ENCODE measurements at regions not wholly inside any gene's neighbourhood (a gene's known extent, or its start where the extent isn't known, plus 50 kb on each side); places are given as distances from the start of the nearest gene placed in this dataset.

DNA sequence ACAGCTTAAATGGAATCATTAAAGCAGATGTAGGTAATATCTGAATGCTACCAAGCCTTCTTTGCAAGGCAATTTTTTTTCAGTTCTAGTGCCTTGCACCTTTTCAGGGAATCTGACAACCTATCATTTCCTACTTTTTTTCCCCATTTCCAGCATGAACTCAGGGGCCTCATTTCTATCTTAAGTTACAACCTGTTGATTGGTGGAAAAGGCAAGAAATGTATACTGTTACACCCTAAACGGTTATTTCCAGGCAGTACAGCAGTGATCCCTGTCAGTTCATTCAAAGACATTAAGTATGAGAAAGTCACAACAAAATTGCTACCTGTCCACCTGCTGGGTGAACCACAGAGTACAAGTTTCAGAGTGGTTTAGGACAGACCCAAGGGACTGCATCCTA is 171.2 kb upstream of the PIK3C3 start:
- H3K9me3 ChIP-seq (ENCODE audit: control insufficient read depth, insufficient read depth, low read length): no peaks in the 10 kb centered on the region
- H3K27me3 ChIP-seq (ENCODE audit: control insufficient read depth, insufficient read depth, low read length): no peaks in the 10 kb centered on the region
- H3K36me3 ChIP-seq (ENCODE audit: control insufficient read depth, insufficient read depth, low read length): no peaks in the 10 kb centered on the region
- WGBS (ENCODE audit: insufficient coverage, insufficient read length): no CpG with 5 or more reads among the region's 1 CpG
- H3K4me1 ChIP-seq (ENCODE audit: control insufficient read depth, insufficient read depth, low read length): no peaks in the 10 kb centered on the region
- H3K27ac ChIP-seq (ENCODE audit: low read length): no peak overlapping the region
- H3K4me3 ChIP-seq (ENCODE audit: low read length): no peak overlapping the region
- DNase-seq (ENCODE audit: low read depth, low spot score): no peak

GRCh38 chr18:41783065-41783818 is 171.8 kb upstream of the PIK3C3 start:
- Histone ChIP-seq H3K4me3 (ENCODE audit: low read length) (no peak overlapping the region), H3K9me3 (ENCODE audit: control insufficient read depth, insufficient read depth, low read length) (no peaks in the 10 kb centered on the region), H3K36me3 (ENCODE audit: control insufficient read depth, insufficient read depth, low read length) (no peaks in the 10 kb centered on the region), H3K4me1 (ENCODE audit: control insufficient read depth, insufficient read depth, low read length) (no peaks in the 10 kb centered on the region), H3K27ac (ENCODE audit: low read length) (no peak overlapping the region), H3K27me3 (ENCODE audit: control insufficient read depth, insufficient read depth, low read length) (no peaks in the 10 kb centered on the region)
- DNase-seq (ENCODE audit: low read depth, low spot score): no peak
- WGBS (ENCODE audit: insufficient coverage, insufficient read length): no CpG with 5 or more reads among the region's 5 CpGs

- Histone ChIP-seq H3K27me3 (ENCODE audit: control insufficient read depth, insufficient read depth, low read length) (no peaks in the 10 kb centered on the region), H3K9me3 (ENCODE audit: control insufficient read depth, insufficient read depth, low read length) (no peaks in the 10 kb centered on the region), H3K27ac (ENCODE audit: low read length) (no peak overlapping the region), H3K36me3 (ENCODE audit: control insufficient read depth, insufficient read depth, low read length) (no peaks in the 10 kb centered on the region), H3K4me1 (ENCODE audit: control insufficient read depth, insufficient read depth, low read length) (no peaks in the 10 kb centered on the region), H3K4me3 (ENCODE audit: low read length) (no peak overlapping the region)
- WGBS (ENCODE audit: insufficient coverage, insufficient read length): no CpG with 5 or more reads among the region's 1 CpG
- DNase-seq (ENCODE audit: low read depth, low spot score): no peak
Measured at GRCh38 chr18:41771973-41772372, 183.1 kb upstream of the PIK3C3 start.

DNA sequence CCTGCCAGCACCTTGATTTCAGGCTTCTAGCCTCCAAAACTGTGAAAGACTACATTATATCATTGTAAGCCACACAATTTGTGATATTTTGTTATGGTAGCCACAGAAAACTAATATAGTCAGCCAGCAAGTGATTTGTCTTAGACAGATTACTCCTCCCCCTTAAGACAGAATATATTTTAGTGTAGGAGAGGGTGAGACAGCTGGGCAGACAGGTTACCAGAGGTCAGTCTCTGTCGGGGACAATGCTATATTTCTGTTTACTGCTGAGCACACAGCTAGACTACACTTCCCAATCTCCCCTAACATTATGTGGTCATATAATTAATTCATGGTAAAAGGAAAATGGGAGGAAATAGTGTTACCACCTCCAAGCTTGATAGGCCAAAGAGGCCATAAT is 185.8 kb upstream of the PIK3C3 start:
- no CpG with 5 or more reads among the region's 1 CpG for WGBS (ENCODE audit: insufficient coverage, insufficient read length)

GRCh38 chr18:41768467-41768866 is 186.6 kb upstream of the PIK3C3 start:
- no peak overlapping the region for H3K4me3 ChIP-seq (ENCODE audit: low read length)
- WGBS (ENCODE audit: insufficient coverage, insufficient read length): no CpG with 5 or more reads among the region's 2 CpGs
- no peaks in the 10 kb centered on the region for H3K36me3 ChIP-seq (ENCODE audit: control insufficient read depth, insufficient read depth, low read length)
- H3K9me3 ChIP-seq (ENCODE audit: control insufficient read depth, insufficient read depth, low read length): no peaks in the 10 kb centered on the region
- H3K27ac ChIP-seq (ENCODE audit: low read length): no peak overlapping the region
- H3K4me1 ChIP-seq (ENCODE audit: control insufficient read depth, insufficient read depth, low read length): no peaks in the 10 kb centered on the region
- no peak for DNase-seq (ENCODE audit: low read depth, low spot score)
- H3K27me3 ChIP-seq (ENCODE audit: control insufficient read depth, insufficient read depth, low read length): no peaks in the 10 kb centered on the region

More for the DNA sequence above, 185.8 kb upstream of the PIK3C3 start:
- no peaks in the 10 kb centered on the region for H3K36me3 ChIP-seq (ENCODE audit: control insufficient read depth, insufficient read depth, low read length)
- no peak overlapping the region for H3K27ac ChIP-seq (ENCODE audit: low read length)
- no peak for DNase-seq (ENCODE audit: low read depth, low spot score)
- H3K9me3 ChIP-seq (ENCODE audit: control insufficient read depth, insufficient read depth, low read length): no peaks in the 10 kb centered on the region
- H3K27me3 ChIP-seq (ENCODE audit: control insufficient read depth, insufficient read depth, low read length): no peaks in the 10 kb centered on the region
- H3K4me3 ChIP-seq (ENCODE audit: low read length): no peak overlapping the region
- no peaks in the 10 kb centered on the region for H3K4me1 ChIP-seq (ENCODE audit: control insufficient read depth, insufficient read depth, low read length)

DNA sequence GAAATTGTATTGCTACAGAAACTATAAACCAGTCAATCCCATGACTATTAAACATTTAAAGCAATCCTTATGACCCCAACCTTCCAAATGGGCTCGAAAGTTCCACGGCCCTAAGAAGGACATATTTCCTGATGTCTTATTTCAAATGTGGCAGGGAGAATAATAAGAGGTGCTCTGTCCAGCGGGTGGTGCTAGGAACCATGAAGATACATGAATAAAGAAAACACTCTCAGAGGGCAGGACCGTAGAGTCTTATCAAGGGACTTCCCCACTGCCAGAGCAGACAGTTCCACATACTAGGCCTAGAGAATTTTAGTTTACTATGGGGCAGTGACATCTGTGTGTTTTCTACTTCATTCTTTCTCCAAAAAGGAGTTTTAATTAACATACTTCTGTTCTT is 187.1 kb upstream of the PIK3C3 start:
- no peaks in the 10 kb centered on the region for H3K27me3 ChIP-seq (ENCODE audit: control insufficient read depth, insufficient read depth, low read length)

GRCh38 chr18:41765460-41765859 is 189.6 kb upstream of the PIK3C3 start:
- DNase-seq (ENCODE audit: low read depth, low spot score): no peak
- no peaks in the 10 kb centered on the region for H3K27me3 ChIP-seq (ENCODE audit: control insufficient read depth, insufficient read depth, low read length)
- no peaks in the 10 kb centered on the region for H3K9me3 ChIP-seq (ENCODE audit: control insufficient read depth, insufficient read depth, low read length)
- no peak overlapping the region for H3K4me3 ChIP-seq (ENCODE audit: low read length)
- no peaks in the 10 kb centered on the region for H3K4me1 ChIP-seq (ENCODE audit: control insufficient read depth, insufficient read depth, low read length)
- no peaks in the 10 kb centered on the region for H3K36me3 ChIP-seq (ENCODE audit: control insufficient read depth, insufficient read depth, low read length)
- 100% methylated on average over 1 of the region's 3 CpGs for WGBS (ENCODE audit: insufficient coverage, insufficient read length)
- no peak overlapping the region for H3K27ac ChIP-seq (ENCODE audit: low read length)

More for the DNA sequence above, 187.1 kb upstream of the PIK3C3 start:
- H3K36me3 ChIP-seq (ENCODE audit: control insufficient read depth, insufficient read depth, low read length): no peaks in the 10 kb centered on the region
- H3K4me3 ChIP-seq (ENCODE audit: low read length): no peak overlapping the region
- H3K4me1 ChIP-seq (ENCODE audit: control insufficient read depth, insufficient read depth, low read length): no peaks in the 10 kb centered on the region
- H3K9me3 ChIP-seq (ENCODE audit: control insufficient read depth, insufficient read depth, low read length): no peaks in the 10 kb centered on the region
- no CpG with 5 or more reads among the region's 4 CpGs for WGBS (ENCODE audit: insufficient coverage, insufficient read length)
- no peak for DNase-seq (ENCODE audit: low read depth, low spot score)
- H3K27ac ChIP-seq (ENCODE audit: low read length): no peak overlapping the region

DNA sequence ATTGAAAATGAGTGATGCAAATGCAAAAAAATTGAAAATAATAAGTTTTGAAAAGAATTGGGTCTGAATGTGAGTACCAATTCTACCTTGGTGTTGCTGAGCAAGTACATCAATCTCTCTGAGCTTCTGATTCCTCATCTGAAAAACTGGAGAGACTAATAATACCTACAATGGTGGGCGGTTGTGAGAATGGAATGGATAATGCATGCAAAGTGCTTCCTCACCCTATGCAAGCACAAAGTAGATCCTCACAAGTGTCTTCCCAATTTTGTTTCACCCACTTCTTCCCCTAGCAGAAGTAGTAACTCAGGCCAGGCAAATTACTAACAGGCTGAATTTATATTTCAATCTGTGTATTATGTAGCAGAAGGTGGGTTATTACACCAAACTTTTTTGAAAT is 191.7 kb upstream of the PIK3C3 start:
- no peak for DNase-seq (ENCODE audit: low read depth, low spot score)
- H3K4me3 ChIP-seq (ENCODE audit: low read length): no peak overlapping the region
- H3K27me3 ChIP-seq (ENCODE audit: control insufficient read depth, insufficient read depth, low read length): no peaks in the 10 kb centered on the region
- no peaks in the 10 kb centered on the region for H3K4me1 ChIP-seq (ENCODE audit: control insufficient read depth, insufficient read depth, low read length)
- no peaks in the 10 kb centered on the region for H3K36me3 ChIP-seq (ENCODE audit: control insufficient read depth, insufficient read depth, low read length)
- H3K9me3 ChIP-seq (ENCODE audit: control insufficient read depth, insufficient read depth, low read length): no peaks in the 10 kb centered on the region
- WGBS (ENCODE audit: insufficient coverage, insufficient read length): no CpG with 5 or more reads among the region's 1 CpG
- no peak overlapping the region for H3K27ac ChIP-seq (ENCODE audit: low read length)

- Histone ChIP-seq H3K27ac (ENCODE audit: low read length) (no peak overlapping the region), H3K4me1 (ENCODE audit: control insufficient read depth, insufficient read depth, low read length) (peaks cover 1% of the 10 kb centered on the region; the same call in 1 of the 2 replicates), H3K36me3 (ENCODE audit: control insufficient read depth, insufficient read depth, low read length) (no peaks in the 10 kb centered on the region), H3K9me3 (ENCODE audit: control insufficient read depth, insufficient read depth, low read length) (no peaks in the 10 kb centered on the region), H3K27me3 (ENCODE audit: control insufficient read depth, insufficient read depth, low read length) (no peaks in the 10 kb centered on the region), H3K4me3 (ENCODE audit: low read length) (no peak overlapping the region)
- no CpG with 5 or more reads among the region's 2 CpGs for WGBS (ENCODE audit: insufficient coverage, insufficient read length)
- no peak for DNase-seq (ENCODE audit: low read depth, low spot score)
Measured at GRCh38 chr18:41761333-41762018, 193.6 kb upstream of the PIK3C3 start.

DNA sequence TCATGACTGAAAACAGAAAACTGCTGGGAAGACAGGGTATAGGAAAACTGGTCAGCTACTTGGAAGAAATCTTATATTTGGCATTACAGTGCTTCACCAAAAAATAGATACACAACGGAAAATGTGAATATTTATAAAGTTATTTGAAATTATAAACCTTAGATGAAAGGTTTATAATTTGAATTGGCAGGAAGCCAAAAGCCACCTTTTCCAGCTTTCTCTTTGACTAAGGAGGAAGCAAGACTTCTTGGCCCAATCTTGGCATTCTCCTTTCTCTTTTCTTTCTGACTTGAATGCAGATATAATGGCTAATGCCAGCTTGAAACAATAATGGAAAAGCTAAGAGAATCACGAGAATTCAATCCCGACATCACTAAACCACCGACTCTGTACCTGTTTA is 196.5 kb upstream of the PIK3C3 start:
- Histone ChIP-seq H3K4me3 (ENCODE audit: low read length) (no peak overlapping the region), H3K4me1 (ENCODE audit: control insufficient read depth, insufficient read depth, low read length) (peaks cover 1% of the 10 kb centered on the region; the same call in 1 of the 2 replicates), H3K27me3 (ENCODE audit: control insufficient read depth, insufficient read depth, low read length) (no peaks in the 10 kb centered on the region), H3K36me3 (ENCODE audit: control insufficient read depth, insufficient read depth, low read length) (no peaks in the 10 kb centered on the region), H3K9me3 (ENCODE audit: control insufficient read depth, insufficient read depth, low read length) (no peaks in the 10 kb centered on the region), H3K27ac (ENCODE audit: low read length) (no peak overlapping the region)
- no peak for DNase-seq (ENCODE audit: low read depth, low spot score)
- no CpG with 5 or more reads among the region's 4 CpGs for WGBS (ENCODE audit: insufficient coverage, insufficient read length)
